C4-2B (cell line): ENCODE measurements at regions not wholly inside any gene's neighbourhood (a gene's known extent, or its start where the extent isn't known, plus 50 kb on each side); places are given as distances from the start of the nearest gene placed in this dataset.

Experiments used
- H3K27ac ChIP-seq: fragments of 450-650 bp; 2 replicates; pipeline ENCODE4 v1.5.1; 2017
- ZFX ChIP-seq: fragments of 450-650 bp; IDR thresholded peaks from 2 replicates; pipeline ENCODE4 v1.6.1; 2017
- TF ChIP-seq, protein P1 (sequence below): fragments of 450-650 bp; conservative IDR thresholded peaks from 2 replicates; pipeline ENCODE4 v1.5.1; 2017; ENCODE audit warnings: mild to moderate bottlenecking

- no peak for TF ChIP-seq ZFX
- TF ChIP-seq, protein P1, sequence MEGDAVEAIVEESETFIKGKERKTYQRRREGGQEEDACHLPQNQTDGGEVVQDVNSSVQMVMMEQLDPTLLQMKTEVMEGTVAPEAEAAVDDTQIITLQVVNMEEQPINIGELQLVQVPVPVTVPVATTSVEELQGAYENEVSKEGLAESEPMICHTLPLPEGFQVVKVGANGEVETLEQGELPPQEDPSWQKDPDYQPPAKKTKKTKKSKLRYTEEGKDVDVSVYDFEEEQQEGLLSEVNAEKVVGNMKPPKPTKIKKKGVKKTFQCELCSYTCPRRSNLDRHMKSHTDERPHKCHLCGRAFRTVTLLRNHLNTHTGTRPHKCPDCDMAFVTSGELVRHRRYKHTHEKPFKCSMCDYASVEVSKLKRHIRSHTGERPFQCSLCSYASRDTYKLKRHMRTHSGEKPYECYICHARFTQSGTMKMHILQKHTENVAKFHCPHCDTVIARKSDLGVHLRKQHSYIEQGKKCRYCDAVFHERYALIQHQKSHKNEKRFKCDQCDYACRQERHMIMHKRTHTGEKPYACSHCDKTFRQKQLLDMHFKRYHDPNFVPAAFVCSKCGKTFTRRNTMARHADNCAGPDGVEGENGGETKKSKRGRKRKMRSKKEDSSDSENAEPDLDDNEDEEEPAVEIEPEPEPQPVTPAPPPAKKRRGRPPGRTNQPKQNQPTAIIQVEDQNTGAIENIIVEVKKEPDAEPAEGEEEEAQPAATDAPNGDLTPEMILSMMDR, result no peak
- no peak overlapping the region for H3K27ac ChIP-seq
These were observed 387.9 kb upstream of the ANO3 start for GRCh38 chr11:25943777-25944661.

- TF ChIP-seq ZFX, result no peak
- TF ChIP-seq, protein P1, result no peak
- H3K27ac ChIP-seq, result no peak overlapping the region
These were observed 382.0 kb upstream of the ANO3 start for GRCh38 chr11:25949918-25950317.

- TF ChIP-seq, protein P1, result no peak
- TF ChIP-seq ZFX, result no peak
- no peak overlapping the region for H3K27ac ChIP-seq
These were observed 378.9 kb upstream of the ANO3 start for GRCh38 chr11:25953006-25953405.

GRCh38 chr11:25958045-25958444 lies 373.9 kb upstream of the ANO3 start:
- H3K27ac ChIP-seq, result no peak overlapping the region
- no peak for TF ChIP-seq ZFX
- TF ChIP-seq, protein P1, result no peak

DNA sequence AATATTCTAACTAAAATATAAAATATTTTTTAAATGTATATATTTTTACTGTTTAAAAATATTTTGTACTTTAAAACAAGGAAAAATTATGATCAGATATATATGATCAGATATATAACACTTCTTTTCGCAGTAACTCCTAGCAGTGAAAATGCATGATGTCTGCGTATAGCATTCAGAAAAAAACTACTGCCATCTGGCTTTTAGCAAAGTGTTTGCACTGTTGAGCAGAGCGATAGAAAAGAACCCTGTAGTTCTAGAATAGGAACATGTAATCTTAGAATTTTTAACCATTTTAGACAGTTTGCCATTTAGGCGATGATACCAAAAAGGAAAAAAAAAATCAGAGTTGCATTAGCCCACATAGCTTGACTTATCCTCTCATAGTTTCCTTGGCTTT lies 370.4 kb upstream of the ANO3 start:
- no peak for TF ChIP-seq ZFX
- TF ChIP-seq, protein P1, result peak; percentile 38
- no peak overlapping the region for H3K27ac ChIP-seq

GRCh38 chr11:25970726-25971508 lies 361.0 kb upstream of the ANO3 start:
- no peak for TF ChIP-seq ZFX
- TF ChIP-seq, protein P1, result peak; percentile 69
- no peak overlapping the region for H3K27ac ChIP-seq

DNA sequence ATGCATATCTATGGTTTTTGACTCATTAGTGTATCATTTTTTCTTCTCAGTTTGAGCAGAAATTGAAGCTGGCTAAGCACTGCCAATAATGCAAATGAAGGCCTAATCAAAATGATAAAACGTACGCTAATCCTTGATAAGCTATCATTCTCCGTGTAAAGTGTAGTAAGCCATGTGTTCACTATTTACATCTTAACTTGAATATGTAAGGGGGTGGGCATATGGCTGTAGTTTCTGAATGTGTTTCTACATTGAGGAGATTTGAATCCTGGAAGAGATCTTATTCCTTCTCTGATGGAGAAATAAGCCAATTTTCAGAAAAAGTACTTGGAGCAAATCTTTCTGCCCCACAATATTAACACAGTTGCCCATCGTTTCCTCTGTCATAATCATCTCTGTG lies 351.8 kb upstream of the ANO3 start:
- TF ChIP-seq, protein P1, result no peak
- TF ChIP-seq ZFX, result no peak
- no peak overlapping the region for H3K27ac ChIP-seq
